ENCODE measurements at regions not wholly inside any gene's neighbourhood (a gene's known extent, or its start where the extent isn't known, plus 50 kb on each side); places are given as distances from the start of the nearest gene placed in this dataset.

DNA sequence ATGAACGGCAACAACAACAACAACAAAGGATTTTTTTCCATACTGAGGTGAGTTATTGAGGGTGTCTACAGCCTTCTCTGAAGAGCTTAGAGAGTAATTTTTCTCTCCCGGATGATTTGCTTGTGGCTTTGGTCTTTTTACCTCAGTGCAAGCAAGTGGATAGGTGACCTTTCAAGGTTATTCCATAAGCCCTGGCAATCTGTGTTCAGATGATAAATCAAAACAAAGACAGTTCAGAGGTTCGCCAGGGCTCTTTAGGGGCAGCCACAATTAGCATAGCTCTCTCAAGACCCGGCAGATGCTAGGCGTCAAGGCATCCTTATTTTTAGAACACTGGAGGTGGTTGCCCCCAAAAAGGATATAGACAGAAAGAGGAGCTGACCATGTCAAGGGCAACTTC, 417.9 kb upstream of the C9orf72 start:
- H3K9me3 ChIP-seq, result no peaks in the 10 kb centered on the region
- no peak for DNase-seq
- no peaks in the 10 kb centered on the region for H3K4me1 ChIP-seq
- TF ChIP-seq POLR2A (IDR thresholded peaks at IDR 0.05) (no peak), EP300 (IDR thresholded peaks at IDR 0.05) (no peak), CTCF (IDR thresholded peaks at IDR 0.05) (no peak), POLR2AphosphoS5 (IDR thresholded peaks at IDR 0.05) (no peak)
- intact Hi-C loops (cut with DNase I), result no loop called here
- 76 to 78% methylated on average over 5 of the region's 5 CpGs for WGBS, 2 donors
- no peaks in the 10 kb centered on the region for H3K36me3 ChIP-seq
- no peak overlapping the region for H3K27ac ChIP-seq
- H3K4me3 ChIP-seq, result no peak overlapping the region
- H3K27me3 ChIP-seq, result no peaks in the 10 kb centered on the region

DNA sequence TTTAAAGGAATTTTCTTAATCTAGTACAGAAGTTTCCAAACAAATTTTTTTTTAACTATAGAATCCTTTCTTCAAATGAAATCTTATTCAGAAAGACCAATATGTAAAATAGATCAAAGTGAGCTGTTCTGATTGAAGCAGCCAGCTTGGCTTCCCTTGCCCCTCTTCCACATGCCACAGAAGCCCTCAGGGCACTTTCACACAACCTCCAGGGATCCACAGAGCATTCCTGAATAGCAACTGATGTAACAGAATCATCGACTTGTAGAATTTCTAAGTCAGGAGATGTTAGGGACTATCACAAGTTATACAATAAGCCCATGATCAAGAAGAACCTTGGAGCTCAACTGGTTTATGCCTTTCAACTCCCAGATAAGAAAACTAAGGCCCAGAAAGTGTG, 427.8 kb upstream of the C9orf72 start:
- H3K27ac ChIP-seq, result no peak overlapping the region
- intact Hi-C loops (cut with DNase I), result no loop called here

GRCh38 chr9:28004900-28005299, 431.6 kb upstream of the C9orf72 start:
- Histone ChIP-seq H3K27me3 (no peaks in the 10 kb centered on the region), H3K36me3 (no peaks in the 10 kb centered on the region), H3K27ac (no peak overlapping the region), H3K4me3 (no peak overlapping the region), H3K9me3 (no peaks in the 10 kb centered on the region), H3K4me1 (no peaks in the 10 kb centered on the region)
- DNase-seq, result no peak
- 57 to 63% methylated on average over 4 of the region's 4 CpGs for WGBS, 2 donors
- TF ChIP-seq POLR2AphosphoS5 (IDR thresholded peaks at IDR 0.05) (peak in 1 of 4 donors; percentile 36), EP300 (IDR thresholded peaks at IDR 0.05) (no peak)
- intact Hi-C loops (cut with DNase I), result no loop called here

More for the DNA sequence above, 427.8 kb upstream of the C9orf72 start:
- no peak for TF ChIP-seq POLR2AphosphoS5 (IDR thresholded peaks at IDR 0.05)
- no peak for TF ChIP-seq CTCF (IDR thresholded peaks at IDR 0.05)
- no peak for TF ChIP-seq POLR2A (IDR thresholded peaks at IDR 0.05)
- TF ChIP-seq EP300 (IDR thresholded peaks at IDR 0.05), result no peak
- Histone ChIP-seq H3K27me3 (no peaks in the 10 kb centered on the region), H3K4me1 (no peaks in the 10 kb centered on the region), H3K9me3 (no peaks in the 10 kb centered on the region), H3K36me3 (no peaks in the 10 kb centered on the region), H3K4me3 (no peak overlapping the region)
- no peak for DNase-seq
- 54 to 66% methylated on average over 1 of the region's 1 CpG for WGBS, 2 donors

- no peak overlapping the region for H3K27ac ChIP-seq
- TF ChIP-seq POLR2A (IDR thresholded peaks at IDR 0.05) (no peak), POLR2AphosphoS5 (IDR thresholded peaks at IDR 0.05) (no peak), CTCF (IDR thresholded peaks at IDR 0.05) (no peak), EP300 (IDR thresholded peaks at IDR 0.05) (no peak)
- no peak overlapping the region for H3K4me3 ChIP-seq
- no peaks in the 10 kb centered on the region for H3K4me1 ChIP-seq
- 86 to 92% methylated on average over 1 of the region's 1 CpG for WGBS, 2 donors
- no peaks in the 10 kb centered on the region for H3K27me3 ChIP-seq
- H3K36me3 ChIP-seq, result no peaks in the 10 kb centered on the region
- no peak for DNase-seq
- no peaks in the 10 kb centered on the region for H3K9me3 ChIP-seq
- intact Hi-C loops (cut with DNase I), result no loop called here
These were observed 432.5 kb upstream of the C9orf72 start for GRCh38 chr9:28005779-28006178.

GRCh38 chr9:28007097-28007817, 434.0 kb upstream of the C9orf72 start:
- no peaks in the 10 kb centered on the region for H3K4me1 ChIP-seq
- intact Hi-C loops (cut with DNase I), result no loop called here
- 75 to 83% methylated on average over 7 of the region's 7 CpGs for WGBS, 2 donors

More at GRCh38 chr9:28007097-28007817, 434.0 kb upstream of the C9orf72 start:
- no peak for DNase-seq
- no peak overlapping the region for H3K4me3 ChIP-seq
- no peaks in the 10 kb centered on the region for H3K27me3 ChIP-seq
- no peaks in the 10 kb centered on the region for H3K9me3 ChIP-seq
- H3K27ac ChIP-seq, result no peak overlapping the region
- TF ChIP-seq EP300 (IDR thresholded peaks at IDR 0.05) (no peak), POLR2A (IDR thresholded peaks at IDR 0.05) (no peak), CTCF (IDR thresholded peaks at IDR 0.05) (no peak), POLR2AphosphoS5 (IDR thresholded peaks at IDR 0.05) (no peak)
- H3K36me3 ChIP-seq, result no peaks in the 10 kb centered on the region

Data from sigmoid colon (tissue), 6 donors.